HG02759 (cell line): ENCODE measurements at regions not wholly inside any gene's neighbourhood (a gene's known extent, or its start where the extent isn't known, plus 50 kb on each side); places are given as distances from the start of the nearest gene placed in this dataset.
A peak's percentile ranks its signal among the peaks of the same experiment; 100 is the strongest.

Experiments
- ATAC-seq: cut with Tn5 transposase; IDR thresholded peaks from one replicate; pipeline ENCODE4 v1.9.1; 2021; ENCODE audit warnings: mild to moderate bottlenecking, moderate library complexity; ENCODE audit not compliant: unreplicated experiment

GRCh38 chr3:186413615-186414415 is 51.8 kb upstream of the DGKG start:
- ATAC-seq: peak; percentile 62

DNA sequence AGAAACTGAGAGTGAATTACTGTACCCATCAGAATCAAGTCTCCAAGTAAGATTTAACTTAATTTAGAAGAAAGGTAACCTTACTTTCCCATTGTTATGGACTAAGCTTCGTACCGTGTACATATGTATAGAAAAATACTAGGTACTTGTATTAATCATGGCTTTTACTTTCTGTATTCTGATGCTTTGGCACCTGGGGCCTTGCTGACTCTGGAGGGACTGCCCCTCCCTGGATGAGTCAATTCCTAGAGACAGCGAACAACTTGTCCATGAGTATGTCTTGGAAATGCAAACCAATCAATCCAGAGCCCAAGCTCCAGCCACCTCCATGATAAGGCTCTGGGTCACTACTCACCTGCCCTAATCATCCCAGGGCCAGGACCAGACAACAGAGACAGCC is 50.0 kb upstream of the DGKG start:
- no peak for ATAC-seq
